ENCODE measurements at regions not wholly inside any gene's neighbourhood (a gene's known extent, or its start where the extent isn't known, plus 50 kb on each side); places are given as distances from the start of the nearest gene placed in this dataset.

- Histone ChIP-seq H3K4me1 (ENCODE audit: control insufficient read depth, insufficient read depth, low read length) (no peaks in the 10 kb centered on the region), H3K4me3 (ENCODE audit: low read depth in 2 of 2, low read length in 2 of 2) (no peak overlapping the region), H3K27ac (ENCODE audit: low read length) (no peak overlapping the region), H3K27me3 (ENCODE audit: control insufficient read depth, insufficient read depth, low read length) (no peaks in the 10 kb centered on the region), H3K36me3 (ENCODE audit: control insufficient read depth, insufficient read depth, low read length) (no peaks in the 10 kb centered on the region), H3K9me3 (ENCODE audit: control insufficient read depth, insufficient read depth, low read depth, low read length) (no peaks in the 10 kb centered on the region)
- no peak for TF ChIP-seq REST (IDR thresholded peaks at IDR 0.05; ENCODE audit: insufficient read depth in 1 of 2, low read depth in 2 of 2, low read length in 1 of 2)
- no peak for TF ChIP-seq POLR2AphosphoS5 (IDR thresholded peaks at IDR 0.05; ENCODE audit: low read depth, low read length)
- no peak for TF ChIP-seq SIN3A (IDR thresholded peaks at IDR 0.05; ENCODE audit: borderline replicate concordance, insufficient read depth, low read depth, low read length)
- no peak for TF ChIP-seq TCF7L2 (IDR thresholded peaks at IDR 0.05; ENCODE audit: low read depth, low read length)
- TF ChIP-seq CTCF (IDR thresholded peaks at IDR 0.05) = no peak
- POLR2A ChIA-PET = interaction anchor here (0.7 kb wide), 1 partner anchor 374 kb away, joined by 4 read pairs; no protein-coding TSS in a partner anchor
- DNase-seq (ENCODE audit: low read depth, low spot score) (no peak), ATAC-seq (no peak)
- in situ Hi-C loops (cut with HindIII; ENCODE audit: low pct_unique_long_range_greater_than_20kb, low sequenced_read_pairs) = no loop called here
- CTCF ChIA-PET = no interaction called here
- intact Hi-C loops (cut with micrococcal nuclease; ENCODE audit: unreplicated experiment) = no loop called here
- no TSS peak for BruUV-seq (replicated peaks)
These were observed 99.0 kb downstream of the CCDC34 start for GRCh38 chr11:27263986-27264385.

- Histone ChIP-seq H3K27me3 (ENCODE audit: control insufficient read depth, insufficient read depth, low read length) (no peaks in the 10 kb centered on the region), H3K4me3 (ENCODE audit: low read depth in 2 of 2, low read length in 2 of 2) (no peak overlapping the region), H3K36me3 (ENCODE audit: control insufficient read depth, insufficient read depth, low read length) (no peaks in the 10 kb centered on the region), H3K9me3 (ENCODE audit: control insufficient read depth, insufficient read depth, low read depth, low read length) (no peaks in the 10 kb centered on the region), H3K27ac (ENCODE audit: low read length) (no peak overlapping the region), H3K4me1 (ENCODE audit: control insufficient read depth, insufficient read depth, low read length) (no peaks in the 10 kb centered on the region)
- POLR2A ChIA-PET = no interaction called here
- CTCF ChIA-PET = no interaction called here
- no TSS peak for BruUV-seq (replicated peaks)
- intact Hi-C loops (cut with micrococcal nuclease; ENCODE audit: unreplicated experiment) = no loop called here
- DNase-seq (ENCODE audit: low read depth, low spot score) (no peak), ATAC-seq (no peak)
- TF ChIP-seq CTCF (IDR thresholded peaks at IDR 0.05) = no peak
- TF ChIP-seq POLR2AphosphoS5 (IDR thresholded peaks at IDR 0.05; ENCODE audit: low read depth, low read length) = no peak
- no peak for TF ChIP-seq SIN3A (IDR thresholded peaks at IDR 0.05; ENCODE audit: borderline replicate concordance, insufficient read depth, low read depth, low read length)
- no peak for TF ChIP-seq TCF7L2 (IDR thresholded peaks at IDR 0.05; ENCODE audit: low read depth, low read length)
- no peak for TF ChIP-seq REST (IDR thresholded peaks at IDR 0.05; ENCODE audit: insufficient read depth in 1 of 2, low read depth in 2 of 2, low read length in 1 of 2)
- in situ Hi-C loops (cut with HindIII; ENCODE audit: low pct_unique_long_range_greater_than_20kb, low sequenced_read_pairs) = no loop called here
These were observed 100.0 kb downstream of the CCDC34 start for GRCh38 chr11:27263046-27263445.
